ENCODE measurements at regions not wholly inside any gene's neighbourhood (a gene's known extent, or its start where the extent isn't known, plus 50 kb on each side); places are given as distances from the start of the nearest gene placed in this dataset.

GRCh38 chr1:104706631-104707147 is 957.0 kb downstream of the AMY1C start:
- Mint-ChIP-seq H3K4me3 (peak overlapping the region; percentile 43 to 76 (median 71)), H3K36me3 (ENCODE audit: low read depth) (no peaks in the 10 kb centered on the region), H3K4me1 (no peaks in the 10 kb centered on the region), H3K9me3 (peaks cover 3% of the 10 kb centered on the region), H3K27me3 (ENCODE audit: low read depth) (no peaks in the 10 kb centered on the region), H3K27ac (no peak overlapping the region)
- TF ChIP-seq CTCF (IDR thresholded peaks at IDR 0.05; ENCODE audit: unreplicated experiment in 3 of 3), result no peak

GRCh38 chr1:104718752-104719151 is 969.1 kb downstream of the AMY1C start:
- TF ChIP-seq CTCF (IDR thresholded peaks at IDR 0.05; ENCODE audit: unreplicated experiment in 3 of 3), result no peak
- Mint-ChIP-seq H3K4me1 (no peaks in the 10 kb centered on the region), H3K27ac (no peak overlapping the region), H3K9me3 (peaks cover 4% of the 10 kb centered on the region), H3K36me3 (ENCODE audit: low read depth) (no peaks in the 10 kb centered on the region), H3K27me3 (ENCODE audit: low read depth) (no peaks in the 10 kb centered on the region), H3K4me3 (no peak overlapping the region)

- Mint-ChIP-seq H3K27me3 (ENCODE audit: low read depth) (no peaks in the 10 kb centered on the region), H3K4me3 (no peak overlapping the region), H3K36me3 (ENCODE audit: low read depth) (no peaks in the 10 kb centered on the region)
Measured at GRCh38 chr1:104720741-104721140, 971.0 kb downstream of the AMY1C start.

GRCh38 chr1:104726917-104727316 is 977.2 kb downstream of the AMY1C start:
- peaks cover 8% of the 10 kb centered on the region for H3K9me3 Mint-ChIP-seq
- no peaks in the 10 kb centered on the region for H3K27me3 Mint-ChIP-seq (ENCODE audit: low read depth)
- no peaks in the 10 kb centered on the region for H3K4me1 Mint-ChIP-seq
- H3K36me3 Mint-ChIP-seq (ENCODE audit: low read depth), result no peaks in the 10 kb centered on the region
- no peak overlapping the region for H3K4me3 Mint-ChIP-seq
- H3K27ac Mint-ChIP-seq, result no peak overlapping the region
- TF ChIP-seq CTCF (IDR thresholded peaks at IDR 0.05; ENCODE audit: unreplicated experiment in 3 of 3), result no peak

More at GRCh38 chr1:104720741-104721140, 971.0 kb downstream of the AMY1C start:
- Mint-ChIP-seq H3K9me3 (peaks cover 8% of the 10 kb centered on the region), H3K27ac (no peak overlapping the region), H3K4me1 (no peaks in the 10 kb centered on the region)
- no peak for TF ChIP-seq CTCF (IDR thresholded peaks at IDR 0.05; ENCODE audit: unreplicated experiment in 3 of 3)

GRCh38 chr1:104733866-104734265 is 984.2 kb downstream of the AMY1C start:
- Mint-ChIP-seq H3K27me3 (ENCODE audit: low read depth) (no peaks in the 10 kb centered on the region), H3K27ac (peak overlapping the region in 1 of 3 experiments; percentile 20), H3K36me3 (ENCODE audit: low read depth) (no peaks in the 10 kb centered on the region), H3K4me3 (no peak overlapping the region), H3K4me1 (no peaks in the 10 kb centered on the region), H3K9me3 (no peaks in the 10 kb centered on the region)
- no peak for TF ChIP-seq CTCF (IDR thresholded peaks at IDR 0.05; ENCODE audit: unreplicated experiment in 3 of 3)

GRCh38 chr1:104745875-104746274 is 996.2 kb downstream of the AMY1C start:
- Mint-ChIP-seq H3K27ac (no peak overlapping the region), H3K27me3 (ENCODE audit: low read depth) (no peaks in the 10 kb centered on the region), H3K9me3 (no peaks in the 10 kb centered on the region), H3K36me3 (ENCODE audit: low read depth) (no peaks in the 10 kb centered on the region), H3K4me3 (no peak overlapping the region), H3K4me1 (no peaks in the 10 kb centered on the region)
- no peak for TF ChIP-seq CTCF (IDR thresholded peaks at IDR 0.05; ENCODE audit: unreplicated experiment in 3 of 3)
